IMR-90 (cell line): ENCODE measurements at regions not wholly inside any gene's neighbourhood (a gene's known extent, or its start where the extent isn't known, plus 50 kb on each side); places are given as distances from the start of the nearest gene placed in this dataset.

Source experiments
- ATAC-seq: fragments of 200-7000 bp; cut with Tn5 transposase; 2 replicates; pipeline ENCODE4 v1.9.1; 2020; ENCODE audit warnings: low read depth, mild to moderate bottlenecking, moderate library complexity
- BruUV-seq: library from RNA; stranded (reverse); fragments of 400-500 nt; replicated peaks from 2 replicates; lab custom pipeline; 2021; lab: Mats Ljungman, UMichigan
- CTCF ChIA-PET: fragments of 300-600 bp; formaldehyde crosslinking; extraction: SDS; loops from one replicate; lab custom pipeline; 2021; ENCODE audit warnings: antibody characterized with exemption; lab: Yijun Ruan, JAX
- POLR2A ChIA-PET: fragments of 300-600 bp; sonication (Branson Sonifier 250); formaldehyde crosslinking; loops from one replicate; lab custom pipeline; 2022; ENCODE audit warnings: antibody characterized with exemption; ENCODE audit not compliant: unreplicated experiment; lab: Charles Lee
- DNase-seq: peaks from one replicate; pipeline ENCODE4 v3.0.0; 2013
- H2AFZ ChIP-seq: replicated peaks from 2 replicates; pipeline ENCODE3; 2013; ENCODE audit warnings: low read length, mild to moderate bottlenecking; ENCODE audit not compliant: poor library complexity
- H2AK5ac ChIP-seq: 2 replicates; pipeline ENCODE4 v1.6.1; 2013; ENCODE audit warnings: low read depth, low read length, inconsistent platforms
- H2AK9ac ChIP-seq: replicated peaks from 2 replicates; pipeline ENCODE3; 2013; ENCODE audit warnings: mild to moderate bottlenecking, low read depth, low read length, moderate library complexity; ENCODE audit not compliant: poor library complexity
- H2BK120ac ChIP-seq: 2 replicates; pipeline ENCODE4 v1.6.1; 2013; ENCODE audit warnings: low read depth, low read length, inconsistent platforms
- H2BK15ac ChIP-seq: 3 replicates; pipeline ENCODE4 v1.6.1; 2013; ENCODE audit warnings: low read depth, low read length, inconsistent platforms
- H2BK20ac ChIP-seq: 2 replicates; pipeline ENCODE4 v1.6.1; 2013; ENCODE audit warnings: low read depth, mild to moderate bottlenecking, inconsistent platforms, low read length, moderate library complexity
- H2BK5ac ChIP-seq: 2 replicates; pipeline ENCODE4 v1.6.1; 2013; ENCODE audit warnings: mild to moderate bottlenecking, low read depth, low read length, inconsistent platforms; ENCODE audit not compliant: poor library complexity, severe bottlenecking
- H3K14ac ChIP-seq: replicated peaks from 2 replicates; pipeline ENCODE4 v1.6.1; 2013; ENCODE audit warnings: low read depth, low read length, inconsistent platforms
- H3K18ac ChIP-seq: 2 replicates; pipeline ENCODE4 v1.6.1; 2013; ENCODE audit warnings: low read depth, low read length, control low read depth
- H3K23ac ChIP-seq: 2 replicates; pipeline ENCODE4 v1.6.1; 2013; ENCODE audit warnings: low read depth, low read length, inconsistent platforms
- H3K27ac ChIP-seq: 2 replicates; pipeline ENCODE4 v1.5.1; 2013; ENCODE audit warnings: mild to moderate bottlenecking, control low read depth, low read length; ENCODE audit not compliant: insufficient read depth
- H3K27me3 ChIP-seq: 2 replicates; pipeline ENCODE4 v1.6.1; 2013; ENCODE audit warnings: low read length; ENCODE audit not compliant: control insufficient read depth, insufficient read depth
- H3K36me3 ChIP-seq: 2 replicates; pipeline ENCODE4 v1.6.1; 2013; ENCODE audit warnings: low read length, mixed read lengths; ENCODE audit not compliant: control insufficient read depth, insufficient read depth
- H3K4ac ChIP-seq: 2 replicates; pipeline ENCODE4 v1.6.1; 2013; ENCODE audit warnings: low read depth, low read length, inconsistent platforms
- H3K4me1 ChIP-seq: 2 replicates; pipeline ENCODE4 v1.6.1; 2013; ENCODE audit warnings: low read length, mixed read lengths; ENCODE audit not compliant: control insufficient read depth, insufficient read depth
- H3K4me2 ChIP-seq: 2 replicates; pipeline ENCODE4 v1.6.1; 2013; ENCODE audit warnings: low read depth, mild to moderate bottlenecking, control low read depth, low read length, moderate library complexity
- H3K4me3 ChIP-seq: 2 replicates; pipeline ENCODE4 v1.5.1; 2013; ENCODE audit warnings: low read depth, mild to moderate bottlenecking, control low read depth, low read length, moderate library complexity; ENCODE audit not compliant: insufficient read depth
- H3K56ac ChIP-seq: 2 replicates; pipeline ENCODE4 v1.6.1; 2013; ENCODE audit warnings: low read length, inconsistent platforms; ENCODE audit not compliant: insufficient read depth; ENCODE audit errors: extremely low read depth
- H3K79me1 ChIP-seq, 2 experiments: 2 replicates each; pipeline ENCODE4 v1.6.1; 2013; ENCODE audit warnings: low read length in 2 of 2, inconsistent platforms in 1 of 2, low read depth in 1 of 2
- H3K9ac ChIP-seq: 2 replicates; pipeline ENCODE4 v1.6.1; 2013; ENCODE audit warnings: low read depth, low read length, control low read depth
- H3K9me1 ChIP-seq: 2 replicates; pipeline ENCODE4 v1.6.1; 2013; ENCODE audit warnings: low read length, inconsistent platforms; ENCODE audit not compliant: insufficient read depth
- H3K9me3 ChIP-seq: 2 replicates; pipeline ENCODE4 v1.6.1; 2013; ENCODE audit warnings: low read length; ENCODE audit not compliant: control insufficient read depth, insufficient read depth
- H4K20me1 ChIP-seq: 2 replicates; pipeline ENCODE4 v1.6.1; 2013; ENCODE audit warnings: low read length, inconsistent platforms; ENCODE audit not compliant: insufficient read depth
- H4K5ac ChIP-seq: 2 replicates; pipeline ENCODE4 v1.6.1; 2013; ENCODE audit warnings: mild to moderate bottlenecking, low read depth, low read length, control low read depth
- H4K8ac ChIP-seq, 2 experiments: 2 replicates each; pipeline ENCODE4 v1.6.1; 2013; ENCODE audit warnings: low read depth in 2 of 2, low read length in 2 of 2, control low read depth in 1 of 2, inconsistent platforms in 1 of 2
- H4K91ac ChIP-seq: 2 replicates; pipeline ENCODE4 v1.6.1; 2013; ENCODE audit warnings: low read depth, low read length, inconsistent platforms; ENCODE audit not compliant: insufficient read depth
- BHLHE40 ChIP-seq: fragments of 150-350 bp; IDR thresholded peaks from 2 replicates; pipeline ENCODE4 v1.6.1; 2016; ENCODE audit warnings: mild to moderate bottlenecking, low read depth, low read length
- CEBPB ChIP-seq: IDR thresholded peaks from 2 replicates; pipeline ENCODE4 v1.6.1; 2012; ENCODE audit warnings: low read depth, low read length, improper control_type of control experiment
- ELK1 ChIP-seq: fragments of 150-350 bp; IDR thresholded peaks from 2 replicates; pipeline ENCODE4 v1.6.1; 2016; ENCODE audit warnings: low read depth, mild to moderate bottlenecking, low read length, moderate library complexity, borderline replicate concordance
- FOS ChIP-seq: fragments of 150-350 bp; IDR thresholded peaks from 2 replicates; pipeline ENCODE4 v1.6.1; 2016; ENCODE audit warnings: low read depth, low read length
- MAFK ChIP-seq: IDR thresholded peaks from 2 replicates; pipeline ENCODE4 v1.6.1; 2012; ENCODE audit warnings: low read depth, low read length, improper control_type of control experiment
- MAZ ChIP-seq: IDR thresholded peaks from 2 replicates; pipeline ENCODE4 v1.6.1; 2012; ENCODE audit warnings: low read depth, mild to moderate bottlenecking, low read length, improper control_type of control experiment, moderate library complexity, borderline replicate concordance
- MXI1 ChIP-seq: IDR thresholded peaks from 2 replicates; pipeline ENCODE4 v1.6.1; 2012; ENCODE audit warnings: low read depth, mild to moderate bottlenecking, low read length, moderate library complexity, borderline replicate concordance
- NFE2L2 ChIP-seq: fragments of 150-350 bp; IDR thresholded peaks from 2 replicates; pipeline ENCODE4 v1.6.1; 2016; ENCODE audit warnings: low read depth, mild to moderate bottlenecking, low read length
- POLR2A ChIP-seq: IDR thresholded peaks from 2 replicates; pipeline ENCODE4 v1.6.1; 2012; ENCODE audit warnings: mild to moderate bottlenecking, low read depth, low read length
- RAD21 ChIP-seq: IDR thresholded peaks from 2 replicates; pipeline ENCODE4 v1.6.1; 2012; ENCODE audit warnings: low read length, improper control_type of control experiment
- RCOR1 ChIP-seq: IDR thresholded peaks from 2 replicates; pipeline ENCODE4 v1.6.1; 2012; ENCODE audit warnings: mild to moderate bottlenecking, low read length, improper control_type of control experiment; ENCODE audit not compliant: insufficient replicate concordance
- RFX5 ChIP-seq: IDR thresholded peaks from 2 replicates; pipeline ENCODE4 v1.8.0; 2012; ENCODE audit warnings: low read depth, mild to moderate bottlenecking, low read length, moderate library complexity
- SMC3 ChIP-seq: fragments of 150-350 bp; IDR thresholded peaks from 2 replicates; pipeline ENCODE4 v1.6.1; 2016; ENCODE audit warnings: low read depth, mild to moderate bottlenecking, antibody characterized with exemption, low read length, moderate library complexity
- USF2 ChIP-seq: fragments of 150-350 bp; IDR thresholded peaks from 2 replicates; pipeline ENCODE4 v1.6.1; 2017; ENCODE audit warnings: mild to moderate bottlenecking, antibody characterized with exemption, low read length, low read depth
- WGBS, 2 experiments: methylation state at CpG; one replicate each; pipeline versions ENCODE4 v1.1.5 to v1.1.7; 2013; ENCODE audit warnings: missing lambda C conversion rate in 2 of 2; ENCODE audit not compliant: insufficient read length in 1 of 2; ENCODE audit errors: extremely low coverage in 2 of 2; 5-methylcytosine and 5-hydroxymethylcytosine counted together
- dilution Hi-C: fragments of 300-500 bp; cut with HindIII; formaldehyde crosslinking; loops from one replicate; pipeline ENCODE4 v1.14.3; 2018; ENCODE audit warnings: low sequenced_read_pairs; ENCODE audit not compliant: unreplicated experiment
- in situ Hi-C: fragments of 300-500 bp; cut with MboI; formaldehyde crosslinking; loops from 3 replicates; pipeline ENCODE4 v1.14.3; 2019; ENCODE audit warnings: low sequenced_read_pairs, inconsistent platforms, mixed read lengths
- intact Hi-C: fragments of 100-400 bp; cut with micrococcal nuclease; formaldehyde crosslinking; loops from 2 replicates; pipeline ENCODE4 v1.10.0; 2022

- Histone ChIP-seq H3K18ac (no peak overlapping the region), H3K9me1 (no peaks in the 10 kb centered on the region), H3K14ac (no peak overlapping the region), H3K4me3 (no peak overlapping the region), H2BK20ac (no peak overlapping the region), H2BK15ac (no peak overlapping the region), H2AK5ac (no peak overlapping the region), H3K9me3 (no peaks in the 10 kb centered on the region), H3K4ac (no peak overlapping the region), H2BK5ac (no peak overlapping the region), H2AK9ac (no peak overlapping the region), H3K27ac (no peak overlapping the region), H3K4me1 (no peaks in the 10 kb centered on the region), H3K23ac (no peak overlapping the region), H3K36me3 (no peaks in the 10 kb centered on the region), H3K79me1 (no peaks in the 10 kb centered on the region), H3K27me3 (peaks cover 3% of the 10 kb centered on the region; the same call in 1 of the 2 replicates), H4K5ac (no peak overlapping the region), H4K91ac (no peak overlapping the region), H3K4me2 (no peak overlapping the region), H4K20me1 (no peaks in the 10 kb centered on the region), H3K9ac (no peak overlapping the region), H4K8ac (no peak overlapping the region), H2BK120ac (no peak overlapping the region), H3K56ac (no peak overlapping the region), H2AFZ (no peak overlapping the region)
- intact Hi-C loops (no loop called here), in situ Hi-C loops (no loop called here), dilution Hi-C loops (no loop called here)
- BruUV-seq, result no TSS peak
- ATAC-seq (no peak), DNase-seq (no peak)
- POLR2A ChIA-PET, result no interaction called here
- TF ChIP-seq SMC3, result no peak
- no peak for TF ChIP-seq USF2
- TF ChIP-seq NFE2L2, result no peak
- no peak for TF ChIP-seq MXI1
- no peak for TF ChIP-seq CEBPB
- no peak for TF ChIP-seq RFX5
- no peak for TF ChIP-seq ELK1
- no peak for TF ChIP-seq MAFK
- no peak for TF ChIP-seq RCOR1
- no peak for TF ChIP-seq MAZ
- no peak for TF ChIP-seq BHLHE40
- no peak for TF ChIP-seq RAD21
- no peak for TF ChIP-seq FOS
- no peak for TF ChIP-seq POLR2A
- WGBS, 2 experiments, result no CpG with 5 or more reads among the region's 1 CpG
- CTCF ChIA-PET, result no interaction called here
These were observed 99.6 kb upstream of the RPL34 start for GRCh38 chr4:108520807-108521206.
